Adrenal gland (tissue), 9 donors: ENCODE measurements at regions not wholly inside any gene's neighbourhood (a gene's known extent, or its start where the extent isn't known, plus 50 kb on each side); places are given as distances from the start of the nearest gene placed in this dataset.
A peak's percentile ranks its signal among the peaks of the same experiment; 100 is the strongest.

Experiments used
- DNase-seq, 7 donors: peaks; one replicate each; pipeline ENCODE4 v3.0.0-alpha.2; 2019 to 2020
- H3K27ac ChIP-seq, 5 donors: fragments of 200-600 bp; sonication (generic) in 4 of 5; 1 replicate in 3 of 5; 2 replicates in 2 of 5; pipeline versions ENCODE4 v1.5.1 to v1.8.0; 2016 to 2020; ENCODE audit warnings: mild to moderate bottlenecking in 1 of 5
- H3K27me3 ChIP-seq: fragments of 200-600 bp; 2 replicates; pipeline ENCODE4 v1.8.0; 2021
- H3K36me3 ChIP-seq, 2 donors: fragments of 200-600 bp; replicated peaks in 1 of 2; 1 replicate in 1 of 2; 2 replicates in 1 of 2; pipeline versions ENCODE4 v1.5.1 to v1.8.0; 2018 to 2022
- H3K4me1 ChIP-seq, 2 donors: fragments of 200-600 bp; replicated peaks in 1 of 2; 1 replicate in 1 of 2; 2 replicates in 1 of 2; pipeline versions ENCODE4 v1.5.1 to v1.8.0; 2018 to 2021
- H3K4me3 ChIP-seq, 4 donors: fragments of 200-600 bp; sonication (generic) in 3 of 4; one replicate each; pipeline ENCODE4 v1.5.1; 2016 to 2018
- H3K9me3 ChIP-seq, 3 donors: fragments of 200-600 bp; sonication (generic) in 1 of 3; replicated peaks in 1 of 3; 1 replicate in 2 of 3; 2 replicates in 1 of 3; pipeline versions ENCODE4 v1.5.1 to v1.8.0; 2016 to 2021
- POLR2A ChIP-seq, 2 donors: fragments of 450-650 bp; IDR thresholded peaks; one replicate each; pipeline ENCODE4 v1.6.1; 2017; ENCODE audit warnings: antibody characterized with exemption in 2 of 2, mild to moderate bottlenecking in 2 of 2, moderate library complexity in 1 of 2
- WGBS, 4 donors: extraction: QIAGEN DNeasy Blood & Tissue Kit in 2 of 4; methylation state at CpG; one replicate each; pipeline versions ENCODE4 v1.1.5 to v1.1.7; 2013 to 2017; 5-methylcytosine and 5-hydroxymethylcytosine counted together
- intact Hi-C, 2 donors: fragments of 100-400 bp; cut with DNase I; formaldehyde crosslinking; loops; one replicate each; pipeline versions ENCODE4 v1.14.1 to v1.15.0; 2022 to 2023
- TF ChIP-seq, protein P1 (sequence below), 6 experiments: fragments of 450-650 bp in 4 of 6; fragments of 200-600 bp in 2 of 6; sonication (generic) in 1 of 6; IDR thresholded peaks; 1 replicate in 5 of 6; 2 replicates in 1 of 6; pipeline versions ENCODE4 v1.5.1 to v1.8.0; 2016 to 2021; ENCODE audit warnings: antibody characterized with exemption in 6 of 6, mild to moderate bottlenecking in 2 of 6, moderate library complexity in 1 of 6
- donor health status: healthy with polysubstance abuse.
- donor health status: Bipolar disorder and iron deficiency.
- donor health status: DM: yes; HTN: yes; CAD: no.
- donor health status: DM: no; HTN: no; CAD: no.
- donor health status: DM: no; HTN: no; CAD: no.

DNA sequence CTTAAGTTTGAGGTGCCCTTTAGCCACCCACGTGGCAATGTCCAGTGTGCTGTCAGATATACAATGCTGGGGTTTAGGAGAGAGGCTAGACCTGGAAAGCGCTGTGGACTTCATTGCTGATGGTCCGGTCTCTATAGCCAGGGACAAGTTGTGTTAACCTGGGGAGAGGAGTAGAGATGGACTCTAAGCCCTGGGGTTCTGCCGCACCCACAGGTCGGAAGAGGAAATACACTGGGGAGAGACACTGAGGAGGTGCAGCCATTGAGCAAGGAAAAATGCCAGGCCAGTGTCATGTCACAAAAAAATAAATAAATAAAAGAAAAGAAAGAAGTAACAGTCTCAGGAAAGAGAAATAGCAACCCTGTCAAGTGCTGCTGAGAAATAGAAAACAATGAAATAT is 106.9 kb upstream of the CBLN2 start:
- TF ChIP-seq POLR2A (IDR thresholded peaks at IDR 0.05), result no peak
- TF ChIP-seq, protein P1, sequence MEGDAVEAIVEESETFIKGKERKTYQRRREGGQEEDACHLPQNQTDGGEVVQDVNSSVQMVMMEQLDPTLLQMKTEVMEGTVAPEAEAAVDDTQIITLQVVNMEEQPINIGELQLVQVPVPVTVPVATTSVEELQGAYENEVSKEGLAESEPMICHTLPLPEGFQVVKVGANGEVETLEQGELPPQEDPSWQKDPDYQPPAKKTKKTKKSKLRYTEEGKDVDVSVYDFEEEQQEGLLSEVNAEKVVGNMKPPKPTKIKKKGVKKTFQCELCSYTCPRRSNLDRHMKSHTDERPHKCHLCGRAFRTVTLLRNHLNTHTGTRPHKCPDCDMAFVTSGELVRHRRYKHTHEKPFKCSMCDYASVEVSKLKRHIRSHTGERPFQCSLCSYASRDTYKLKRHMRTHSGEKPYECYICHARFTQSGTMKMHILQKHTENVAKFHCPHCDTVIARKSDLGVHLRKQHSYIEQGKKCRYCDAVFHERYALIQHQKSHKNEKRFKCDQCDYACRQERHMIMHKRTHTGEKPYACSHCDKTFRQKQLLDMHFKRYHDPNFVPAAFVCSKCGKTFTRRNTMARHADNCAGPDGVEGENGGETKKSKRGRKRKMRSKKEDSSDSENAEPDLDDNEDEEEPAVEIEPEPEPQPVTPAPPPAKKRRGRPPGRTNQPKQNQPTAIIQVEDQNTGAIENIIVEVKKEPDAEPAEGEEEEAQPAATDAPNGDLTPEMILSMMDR (IDR thresholded peaks at IDR 0.05), result no peak
- intact Hi-C loops, result no loop called here
- WGBS, 4 donors, result 74 to 82% (median 77%) methylated on average over 5 of the region's 5 CpGs

GRCh38 chr18:72648481-72648960 is 104.4 kb upstream of the CBLN2 start:
- Histone ChIP-seq H3K4me1 (no peaks in the 10 kb centered on the region), H3K27me3 (no peaks in the 10 kb centered on the region), H3K9me3 (no peaks in the 10 kb centered on the region), H3K36me3 (no peaks in the 10 kb centered on the region), H3K27ac (no peak overlapping the region), H3K4me3 (no peak overlapping the region)
- TF ChIP-seq, protein P1 (IDR thresholded peaks at IDR 0.05), result no peak
- TF ChIP-seq POLR2A (IDR thresholded peaks at IDR 0.05), result no peak
- intact Hi-C loops, result no loop called here
- DNase-seq, result no peak

More for the DNA sequence above, 106.9 kb upstream of the CBLN2 start:
- Histone ChIP-seq H3K36me3 (no peaks in the 10 kb centered on the region), H3K27me3 (no peaks in the 10 kb centered on the region), H3K9me3 (no peaks in the 10 kb centered on the region), H3K4me1 (no peaks in the 10 kb centered on the region), H3K4me3 (no peak overlapping the region), H3K27ac (no peak overlapping the region)
- no peak for DNase-seq

- 60 to 71% (median 65%) methylated on average over 3 of the region's 3 CpGs for WGBS, 4 donors
- H3K9me3 ChIP-seq, result no peaks in the 10 kb centered on the region
- no peaks in the 10 kb centered on the region for H3K4me1 ChIP-seq
- H3K27ac ChIP-seq, result no peak overlapping the region
- H3K27me3 ChIP-seq, result no peaks in the 10 kb centered on the region
- no peak overlapping the region for H3K4me3 ChIP-seq
- no peaks in the 10 kb centered on the region for H3K36me3 ChIP-seq
- intact Hi-C loops, result no loop called here
- TF ChIP-seq, protein P1 (IDR thresholded peaks at IDR 0.05), result no peak
- no peak for TF ChIP-seq POLR2A (IDR thresholded peaks at IDR 0.05)
- DNase-seq, result no peak
These were observed 103.9 kb upstream of the CBLN2 start for GRCh38 chr18:72648079-72648478.

- no peak for TF ChIP-seq POLR2A (IDR thresholded peaks at IDR 0.05)
- TF ChIP-seq, protein P1 (IDR thresholded peaks at IDR 0.05), result no peak
- no peaks in the 10 kb centered on the region for H3K36me3 ChIP-seq
- intact Hi-C loops, result no loop called here
- 34 to 49% (median 39%) methylated on average over 2 of the region's 2 CpGs for WGBS, 4 donors
- no peak for DNase-seq
- H3K4me1 ChIP-seq, result no peaks in the 10 kb centered on the region
- H3K27me3 ChIP-seq, result no peaks in the 10 kb centered on the region
- H3K27ac ChIP-seq, result no peak overlapping the region
- peak overlapping the region in 1 of 4 donors; percentile 1 for H3K4me3 ChIP-seq
- no peaks in the 10 kb centered on the region for H3K9me3 ChIP-seq
These were observed 96.4 kb upstream of the CBLN2 start for GRCh38 chr18:72640557-72640956.
